GM12891 (cell line): ENCODE measurements at regions not wholly inside any gene's neighbourhood (a gene's known extent, or its start where the extent isn't known, plus 50 kb on each side); places are given as distances from the start of the nearest gene placed in this dataset.

ENCODE experiments used
- POLR2AphosphoS5 ChIP-seq: IDR thresholded peaks from 2 replicates; pipeline ENCODE4 v1.6.1; 2011; ENCODE audit warnings: low read depth, low read length, control low read depth
- POU2F2 ChIP-seq: IDR thresholded peaks from 2 replicates; pipeline ENCODE4 v1.6.1; 2011; ENCODE audit warnings: low read depth, mild to moderate bottlenecking, control low read depth, low read length, moderate library complexity

DNA sequence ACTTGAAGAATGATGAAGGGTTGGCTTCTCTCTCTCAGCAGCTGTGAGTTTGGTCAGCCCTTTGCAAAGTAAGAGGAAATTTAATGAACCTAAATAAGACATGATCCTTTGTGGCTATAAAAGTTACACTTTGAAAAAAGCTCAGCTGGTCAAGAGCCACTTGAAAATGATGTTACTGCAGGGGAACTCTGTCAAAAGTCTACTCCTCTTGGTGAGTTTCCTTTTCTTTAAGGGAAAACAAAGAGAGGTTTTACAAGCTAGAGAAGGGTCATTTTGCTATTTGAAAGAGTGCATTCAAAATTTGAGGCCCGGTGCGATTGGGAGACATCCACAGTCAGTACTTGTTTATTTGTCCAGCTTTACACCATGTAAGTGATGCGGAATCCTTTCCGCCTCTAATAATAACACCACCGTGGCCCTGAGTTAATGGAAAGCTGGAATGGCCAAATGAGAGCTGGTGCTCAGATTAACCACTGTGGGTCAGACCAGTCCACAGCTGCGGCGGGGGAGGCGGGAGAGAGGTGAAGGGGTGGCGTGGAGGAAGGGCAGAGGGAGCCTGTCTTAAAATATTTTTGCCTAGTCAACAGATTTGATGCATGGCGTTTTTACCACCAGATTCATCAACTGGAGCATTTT is 404.0 kb downstream of the TLE4 start:
- TF ChIP-seq POU2F2, result no peak
- TF ChIP-seq POLR2AphosphoS5, result no peak
